ENCODE measurements at regions not wholly inside any gene's neighbourhood (a gene's known extent, or its start where the extent isn't known, plus 50 kb on each side); places are given as distances from the start of the nearest gene placed in this dataset.

DNA sequence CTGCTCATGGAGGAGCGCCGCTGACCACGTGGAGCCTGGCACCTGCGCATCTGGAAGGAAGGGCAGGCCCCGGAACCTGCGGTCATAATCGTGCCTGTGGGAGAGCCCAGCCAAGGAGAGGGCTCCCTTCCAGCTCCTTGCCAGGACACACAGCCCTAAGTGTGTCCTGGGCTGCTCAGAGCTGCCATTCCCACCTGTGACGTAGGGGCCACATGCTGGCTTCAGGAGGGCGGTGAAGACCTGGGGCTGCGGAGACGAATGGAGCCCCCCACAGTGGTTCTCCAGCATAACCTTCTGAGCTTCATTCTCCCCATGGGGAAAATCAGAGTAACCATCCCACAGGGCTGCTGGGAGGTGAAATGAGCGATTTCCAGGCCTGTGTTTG, 127.6 kb upstream of the CHST15 start:
- no peak for DNase-seq
- Mint-ChIP-seq H3K9me3 (ENCODE audit: unreplicated experiment) (peaks cover 5% of the 10 kb centered on the region), H3K27ac (ENCODE audit: unreplicated experiment) (no peak overlapping the region), H3K27me3 (ENCODE audit: unreplicated experiment) (no peaks in the 10 kb centered on the region), H3K36me3 (ENCODE audit: unreplicated experiment) (no peaks in the 10 kb centered on the region), H3K4me3 (ENCODE audit: unreplicated experiment) (no peak overlapping the region), H3K4me1 (ENCODE audit: low read depth, unreplicated experiment) (peaks cover 9% of the 10 kb centered on the region)
- TF ChIP-seq, protein P1, sequence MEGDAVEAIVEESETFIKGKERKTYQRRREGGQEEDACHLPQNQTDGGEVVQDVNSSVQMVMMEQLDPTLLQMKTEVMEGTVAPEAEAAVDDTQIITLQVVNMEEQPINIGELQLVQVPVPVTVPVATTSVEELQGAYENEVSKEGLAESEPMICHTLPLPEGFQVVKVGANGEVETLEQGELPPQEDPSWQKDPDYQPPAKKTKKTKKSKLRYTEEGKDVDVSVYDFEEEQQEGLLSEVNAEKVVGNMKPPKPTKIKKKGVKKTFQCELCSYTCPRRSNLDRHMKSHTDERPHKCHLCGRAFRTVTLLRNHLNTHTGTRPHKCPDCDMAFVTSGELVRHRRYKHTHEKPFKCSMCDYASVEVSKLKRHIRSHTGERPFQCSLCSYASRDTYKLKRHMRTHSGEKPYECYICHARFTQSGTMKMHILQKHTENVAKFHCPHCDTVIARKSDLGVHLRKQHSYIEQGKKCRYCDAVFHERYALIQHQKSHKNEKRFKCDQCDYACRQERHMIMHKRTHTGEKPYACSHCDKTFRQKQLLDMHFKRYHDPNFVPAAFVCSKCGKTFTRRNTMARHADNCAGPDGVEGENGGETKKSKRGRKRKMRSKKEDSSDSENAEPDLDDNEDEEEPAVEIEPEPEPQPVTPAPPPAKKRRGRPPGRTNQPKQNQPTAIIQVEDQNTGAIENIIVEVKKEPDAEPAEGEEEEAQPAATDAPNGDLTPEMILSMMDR (IDR thresholded peaks at IDR 0.05; ENCODE audit: partially characterized antibody, unreplicated experiment) = no peak

- Mint-ChIP-seq H3K27ac (ENCODE audit: unreplicated experiment) (no peak overlapping the region), H3K9me3 (ENCODE audit: unreplicated experiment) (peaks cover 6% of the 10 kb centered on the region), H3K27me3 (ENCODE audit: unreplicated experiment) (no peaks in the 10 kb centered on the region), H3K36me3 (ENCODE audit: unreplicated experiment) (no peaks in the 10 kb centered on the region), H3K4me1 (ENCODE audit: low read depth, unreplicated experiment) (peaks cover 9% of the 10 kb centered on the region), H3K4me3 (ENCODE audit: unreplicated experiment) (no peak overlapping the region)
- no peak for DNase-seq
- TF ChIP-seq, protein P1 (IDR thresholded peaks at IDR 0.05; ENCODE audit: partially characterized antibody, unreplicated experiment) = no peak
Observed at GRCh38 chr10:124220547-124220946, 127.1 kb upstream of the CHST15 start.

- H3K36me3 Mint-ChIP-seq (ENCODE audit: unreplicated experiment) = no peaks in the 10 kb centered on the region
- H3K27ac Mint-ChIP-seq (ENCODE audit: unreplicated experiment) = no peak overlapping the region
- TF ChIP-seq, protein P1 (IDR thresholded peaks at IDR 0.05; ENCODE audit: partially characterized antibody, unreplicated experiment) = no peak
- H3K9me3 Mint-ChIP-seq (ENCODE audit: unreplicated experiment) = peaks cover 6% of the 10 kb centered on the region
- H3K4me3 Mint-ChIP-seq (ENCODE audit: unreplicated experiment) = no peak overlapping the region
- H3K4me1 Mint-ChIP-seq (ENCODE audit: low read depth, unreplicated experiment) = peaks cover 9% of the 10 kb centered on the region
- no peak for DNase-seq
- peaks cover 3% of the 10 kb centered on the region for H3K27me3 Mint-ChIP-seq (ENCODE audit: unreplicated experiment)
Observed at GRCh38 chr10:124219655-124220054, 126.3 kb upstream of the CHST15 start.

GRCh38 chr10:124219062-124219461, 125.7 kb upstream of the CHST15 start:
- Mint-ChIP-seq H3K9me3 (ENCODE audit: unreplicated experiment) (peaks cover 6% of the 10 kb centered on the region), H3K27me3 (ENCODE audit: unreplicated experiment) (peaks cover 3% of the 10 kb centered on the region), H3K4me1 (ENCODE audit: low read depth, unreplicated experiment) (peaks cover 12% of the 10 kb centered on the region), H3K27ac (ENCODE audit: unreplicated experiment) (no peak overlapping the region), H3K4me3 (ENCODE audit: unreplicated experiment) (no peak overlapping the region), H3K36me3 (ENCODE audit: unreplicated experiment) (peaks cover 4% of the 10 kb centered on the region)
- TF ChIP-seq, protein P1 (IDR thresholded peaks at IDR 0.05; ENCODE audit: partially characterized antibody, unreplicated experiment) = no peak
- no peak for DNase-seq

DNA sequence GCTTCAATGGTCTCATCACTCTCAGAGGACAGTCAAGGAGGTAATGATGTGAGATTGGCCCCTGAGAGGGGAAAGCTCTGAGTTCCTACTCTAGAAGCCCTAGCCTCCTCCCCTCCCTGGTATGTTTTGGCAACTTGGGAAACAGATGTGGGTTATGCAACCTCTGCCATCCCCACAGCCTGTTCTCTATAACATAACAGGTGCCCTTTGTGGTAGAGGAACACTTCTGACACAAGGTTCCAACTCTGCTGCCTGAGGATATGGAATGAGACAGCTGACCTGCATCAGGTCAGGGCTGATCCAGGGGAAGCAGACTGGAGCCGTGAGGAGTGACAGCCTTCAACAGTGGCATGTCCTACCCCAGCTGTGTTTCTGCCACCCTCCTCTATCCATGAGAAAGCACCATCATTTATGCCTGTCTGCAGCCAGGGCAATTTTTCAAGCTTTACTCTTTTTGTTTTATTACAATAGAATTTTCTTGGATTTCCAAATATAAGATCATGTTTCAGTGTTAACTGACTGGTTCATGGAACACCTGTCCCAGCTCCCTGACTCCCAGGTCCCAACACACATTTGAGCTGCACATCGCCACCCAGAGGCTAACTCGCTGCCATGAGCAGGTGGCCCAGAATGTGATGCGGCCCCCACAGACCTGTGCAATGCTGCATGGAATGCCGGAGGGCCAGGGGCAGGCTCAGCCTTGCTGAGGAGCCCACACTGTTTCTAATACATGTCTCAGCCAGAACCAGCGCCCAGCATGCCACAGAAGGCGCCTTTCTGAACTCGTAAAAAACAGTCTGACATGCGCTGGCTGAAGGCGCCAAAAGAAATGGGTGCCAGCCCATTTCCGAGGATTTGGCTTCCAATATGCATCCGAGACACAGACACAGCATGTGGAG, 124.8 kb upstream of the CHST15 start:
- H3K36me3 Mint-ChIP-seq (ENCODE audit: unreplicated experiment) = peaks cover 4% of the 10 kb centered on the region

More for the DNA sequence above, 124.8 kb upstream of the CHST15 start:
- Mint-ChIP-seq H3K4me1 (ENCODE audit: low read depth, unreplicated experiment) (peaks cover 11% of the 10 kb centered on the region), H3K9me3 (ENCODE audit: unreplicated experiment) (peaks cover 6% of the 10 kb centered on the region), H3K27me3 (ENCODE audit: unreplicated experiment) (peaks cover 3% of the 10 kb centered on the region), H3K27ac (ENCODE audit: unreplicated experiment) (no peak overlapping the region), H3K4me3 (ENCODE audit: unreplicated experiment) (no peak overlapping the region)
- TF ChIP-seq, protein P1 (IDR thresholded peaks at IDR 0.05; ENCODE audit: partially characterized antibody, unreplicated experiment) = no peak
- DNase-seq = no peak
